ENCODE measurements at regions not wholly inside any gene's neighbourhood (a gene's known extent, or its start where the extent isn't known, plus 50 kb on each side); places are given as distances from the start of the nearest gene placed in this dataset.

GRCh38 chr10:123518765-123519164 is 147.4 kb upstream of the GPR26 start:
- TF ChIP-seq CTCF (IDR thresholded peaks at IDR 0.05; ENCODE audit: unreplicated experiment): no peak
- no peaks in the 10 kb centered on the region for H3K36me3 Mint-ChIP-seq (ENCODE audit: insufficient read depth)
- peaks cover 18% of the 10 kb centered on the region for H3K27me3 Mint-ChIP-seq
- H3K9me3 Mint-ChIP-seq (ENCODE audit: low read depth): no peaks in the 10 kb centered on the region
- H3K4me3 Mint-ChIP-seq (ENCODE audit: low read depth): no peak overlapping the region
- no peak for DNase-seq (ENCODE audit: low spot score, unreplicated experiment)
- H3K4me1 Mint-ChIP-seq (ENCODE audit: low read depth): peaks cover 5% of the 10 kb centered on the region
- H3K27ac Mint-ChIP-seq: no peak overlapping the region

GRCh38 chr10:123519861-123520260 is 146.3 kb upstream of the GPR26 start:
- H3K4me3 Mint-ChIP-seq (ENCODE audit: low read depth): no peak overlapping the region

GRCh38 chr10:123521076-123521475 is 145.1 kb upstream of the GPR26 start:
- peaks cover 9% of the 10 kb centered on the region for H3K27me3 Mint-ChIP-seq
- peaks cover 2% of the 10 kb centered on the region for H3K4me1 Mint-ChIP-seq (ENCODE audit: low read depth)
- H3K36me3 Mint-ChIP-seq (ENCODE audit: insufficient read depth): no peaks in the 10 kb centered on the region
- no peak for DNase-seq (ENCODE audit: low spot score, unreplicated experiment)
- no peaks in the 10 kb centered on the region for H3K9me3 Mint-ChIP-seq (ENCODE audit: low read depth)
- no peak overlapping the region for H3K27ac Mint-ChIP-seq
- no peak for TF ChIP-seq CTCF (IDR thresholded peaks at IDR 0.05; ENCODE audit: unreplicated experiment)
- H3K4me3 Mint-ChIP-seq (ENCODE audit: low read depth): no peak overlapping the region

More at GRCh38 chr10:123519861-123520260, 146.3 kb upstream of the GPR26 start:
- DNase-seq (ENCODE audit: low spot score, unreplicated experiment): no peak
- Mint-ChIP-seq H3K4me1 (ENCODE audit: low read depth) (peaks cover 2% of the 10 kb centered on the region), H3K27ac (no peak overlapping the region), H3K27me3 (peaks cover 18% of the 10 kb centered on the region), H3K36me3 (ENCODE audit: insufficient read depth) (no peaks in the 10 kb centered on the region), H3K9me3 (ENCODE audit: low read depth) (no peaks in the 10 kb centered on the region)
- no peak for TF ChIP-seq CTCF (IDR thresholded peaks at IDR 0.05; ENCODE audit: unreplicated experiment)

- Mint-ChIP-seq H3K9me3 (ENCODE audit: low read depth) (no peaks in the 10 kb centered on the region), H3K4me1 (ENCODE audit: low read depth) (peaks cover 2% of the 10 kb centered on the region), H3K27me3 (peaks cover 5% of the 10 kb centered on the region), H3K4me3 (ENCODE audit: low read depth) (no peak overlapping the region), H3K36me3 (ENCODE audit: insufficient read depth) (no peaks in the 10 kb centered on the region), H3K27ac (no peak overlapping the region)
- TF ChIP-seq CTCF (IDR thresholded peaks at IDR 0.05; ENCODE audit: unreplicated experiment): no peak
- no peak for DNase-seq (ENCODE audit: low spot score, unreplicated experiment)
These were observed 144.6 kb upstream of the GPR26 start for GRCh38 chr10:123521556-123521955.

- H3K4me1 Mint-ChIP-seq (ENCODE audit: low read depth): peaks cover 2% of the 10 kb centered on the region
- H3K27ac Mint-ChIP-seq: no peak overlapping the region
- no peak for DNase-seq (ENCODE audit: low spot score, unreplicated experiment)
- H3K4me3 Mint-ChIP-seq (ENCODE audit: low read depth): no peak overlapping the region
- H3K27me3 Mint-ChIP-seq: no peaks in the 10 kb centered on the region
- TF ChIP-seq CTCF (IDR thresholded peaks at IDR 0.05; ENCODE audit: unreplicated experiment): no peak
- H3K9me3 Mint-ChIP-seq (ENCODE audit: low read depth): no peaks in the 10 kb centered on the region
- H3K36me3 Mint-ChIP-seq (ENCODE audit: insufficient read depth): no peaks in the 10 kb centered on the region
These were observed 143.3 kb upstream of the GPR26 start for GRCh38 chr10:123522702-123523312.

All from progenitor cell of endocrine pancreas (in vitro differentiated cells).